H1 (cell line): ENCODE measurements at regions not wholly inside any gene's neighbourhood (a gene's known extent, or its start where the extent isn't known, plus 50 kb on each side); places are given as distances from the start of the nearest gene placed in this dataset.

Experiments used
- CHD2 ChIP-seq: IDR thresholded peaks from 2 replicates; pipeline ENCODE4 v1.6.1; 2012; ENCODE audit warnings: low read length, improper control_type of control experiment
- CHD7 ChIP-seq: fragments of 300-600 bp; sonication (generic); IDR thresholded peaks from 2 replicates; pipeline ENCODE4 v1.7.1; 2012; ENCODE audit warnings: low read length, moderate library complexity, mild to moderate bottlenecking, inconsistent platforms; ENCODE audit not compliant: insufficient replicate concordance
- CTBP2 ChIP-seq: IDR thresholded peaks from 2 replicates; pipeline ENCODE4 v1.7.0; 2011; ENCODE audit warnings: borderline replicate concordance, mild to moderate bottlenecking, moderate library complexity, mixed read lengths, low read length; ENCODE audit not compliant: insufficient read depth, insufficient read length
- GABPA ChIP-seq: IDR thresholded peaks from 2 replicates; pipeline ENCODE4 v1.6.1; 2011; ENCODE audit warnings: mild to moderate bottlenecking, low read length, moderate library complexity, borderline replicate concordance; ENCODE audit not compliant: insufficient read depth
- HDAC6 ChIP-seq: IDR thresholded peaks from one replicate; pipeline ENCODE4 v1.7.1; 2012; ENCODE audit warnings: low read depth, mild to moderate bottlenecking, inconsistent platforms, low read length, moderate library complexity
- SIX5 ChIP-seq: IDR thresholded peaks from 2 replicates; pipeline ENCODE4 v1.6.1; 2011; ENCODE audit warnings: mild to moderate bottlenecking, low read depth, low read length
- SUZ12 ChIP-seq: fragments of 200-600 bp; sonication (generic); IDR thresholded peaks from 2 replicates; pipeline ENCODE4 v1.6.1; 2012; ENCODE audit warnings: mild to moderate bottlenecking, inconsistent platforms, low read length, moderate library complexity, mixed read lengths
- USF2 ChIP-seq: IDR thresholded peaks from 2 replicates; pipeline ENCODE4 v1.6.1; 2011; ENCODE audit warnings: low read length, improper control_type of control experiment

- TF ChIP-seq CHD7 (no peak), GABPA (no peak), USF2 (no peak), HDAC6 (no peak), CHD2 (no peak), CTBP2 (no peak), SUZ12 (no peak), SIX5 (no peak)
- TF ChIP-seq, all 59 proteins: peak for 0
Observed at GRCh38 chr12:77722536-77722935, 108.2 kb upstream of the NAV3 start (continued).
